Endodermal cell (in vitro differentiated cells): ENCODE measurements at regions not wholly inside any gene's neighbourhood (a gene's known extent, or its start where the extent isn't known, plus 50 kb on each side); places are given as distances from the start of the nearest gene placed in this dataset.

Experiments used
- DNase-seq: peaks from one replicate; pipeline ENCODE4 v3.0.0-alpha.2; 2017
- H3K27ac ChIP-seq: 2 replicates; pipeline ENCODE4 v1.5.1; 2013; ENCODE audit warnings: mild to moderate bottlenecking, low read depth, low read length, moderate library complexity
- H3K27me3 ChIP-seq: 2 replicates; pipeline ENCODE4 v1.6.1; 2013; ENCODE audit warnings: mild to moderate bottlenecking, low read length, moderate library complexity; ENCODE audit not compliant: insufficient read depth, control insufficient read depth, poor library complexity, severe bottlenecking
- H3K36me3 ChIP-seq: 2 replicates; pipeline ENCODE4 v1.7.0; 2013; ENCODE audit warnings: mild to moderate bottlenecking, low read length, moderate library complexity; ENCODE audit not compliant: control insufficient read depth, insufficient read depth
- H3K4me1 ChIP-seq: one replicate; pipeline ENCODE4 v1.7.0; 2013; ENCODE audit warnings: low read length; ENCODE audit not compliant: control insufficient read depth, insufficient read depth
- H3K4me3 ChIP-seq: 2 replicates; pipeline ENCODE4 v1.5.1; 2013; ENCODE audit warnings: mild to moderate bottlenecking, low read length, moderate library complexity
- H3K9ac ChIP-seq: 2 replicates; pipeline ENCODE4 v1.6.1; 2013; ENCODE audit warnings: mild to moderate bottlenecking, low read length, moderate library complexity; ENCODE audit not compliant: poor library complexity, severe bottlenecking; ENCODE audit errors: extremely low read depth
- H3K9me3 ChIP-seq: 2 replicates; pipeline ENCODE4 v1.6.1; 2013; ENCODE audit warnings: mild to moderate bottlenecking, low read length, moderate library complexity; ENCODE audit not compliant: control insufficient read depth
- H3K27ac Mint-ChIP-seq: 2 replicates; pipeline ENCODE4 v1.8.0; 2020; ENCODE audit warnings: mixed read lengths
- H3K27me3 Mint-ChIP-seq: 2 replicates; pipeline ENCODE4 v1.8.0; 2021; ENCODE audit warnings: mild to moderate bottlenecking, mixed read lengths; ENCODE audit not compliant: insufficient read depth
- H3K36me3 Mint-ChIP-seq: 2 replicates; pipeline ENCODE4 v1.8.0; 2020; ENCODE audit warnings: low read depth, mixed read lengths
- H3K4me1 Mint-ChIP-seq: 2 replicates; pipeline ENCODE4 v1.8.0; 2020; ENCODE audit warnings: mixed read lengths
- H3K4me3 Mint-ChIP-seq: 2 replicates; pipeline ENCODE4 v1.8.0; 2020; ENCODE audit warnings: mild to moderate bottlenecking, moderate library complexity, mixed read lengths
- H3K9me3 Mint-ChIP-seq: 2 replicates; pipeline ENCODE4 v1.8.0; 2020; ENCODE audit warnings: mild to moderate bottlenecking, mixed read lengths
- WGBS, 2 experiments: methylation state at CpG; one replicate each; pipeline versions ENCODE4 v1.1.5 to v1.1.7; 2013; ENCODE audit warnings: missing lambda C conversion rate in 2 of 2, mixed read lengths in 1 of 2; ENCODE audit not compliant: insufficient coverage in 1 of 2, insufficient read length in 1 of 2; 5-methylcytosine and 5-hydroxymethylcytosine counted together
- TF ChIP-seq, protein P1 (sequence below): fragments of 200-600 bp; sonication (generic); conservative IDR thresholded peaks from 2 replicates; pipeline ENCODE4 v1.5.0; 2021; ENCODE audit warnings: antibody characterized with exemption, mild to moderate bottlenecking

DNA sequence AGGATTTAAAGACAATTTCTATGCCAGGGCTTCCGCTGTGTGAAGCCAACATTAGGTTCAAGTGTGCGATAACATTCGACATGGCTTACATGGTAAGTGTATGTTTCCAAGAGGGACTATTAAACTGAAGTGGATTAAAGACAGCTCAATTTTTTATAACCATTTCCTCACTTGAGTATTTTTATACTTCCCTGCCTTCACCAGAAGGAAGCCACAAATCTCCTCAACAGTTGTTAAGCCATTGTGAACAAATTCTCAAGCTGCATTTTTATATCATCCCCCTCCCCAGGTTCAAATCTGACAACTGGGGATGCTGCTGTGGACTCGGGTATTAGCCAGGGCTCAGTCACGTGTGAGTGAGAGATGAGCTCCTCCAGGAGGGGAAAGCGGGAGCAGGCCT is 116.3 kb downstream of the RHOU start:
- TF ChIP-seq, protein P1, sequence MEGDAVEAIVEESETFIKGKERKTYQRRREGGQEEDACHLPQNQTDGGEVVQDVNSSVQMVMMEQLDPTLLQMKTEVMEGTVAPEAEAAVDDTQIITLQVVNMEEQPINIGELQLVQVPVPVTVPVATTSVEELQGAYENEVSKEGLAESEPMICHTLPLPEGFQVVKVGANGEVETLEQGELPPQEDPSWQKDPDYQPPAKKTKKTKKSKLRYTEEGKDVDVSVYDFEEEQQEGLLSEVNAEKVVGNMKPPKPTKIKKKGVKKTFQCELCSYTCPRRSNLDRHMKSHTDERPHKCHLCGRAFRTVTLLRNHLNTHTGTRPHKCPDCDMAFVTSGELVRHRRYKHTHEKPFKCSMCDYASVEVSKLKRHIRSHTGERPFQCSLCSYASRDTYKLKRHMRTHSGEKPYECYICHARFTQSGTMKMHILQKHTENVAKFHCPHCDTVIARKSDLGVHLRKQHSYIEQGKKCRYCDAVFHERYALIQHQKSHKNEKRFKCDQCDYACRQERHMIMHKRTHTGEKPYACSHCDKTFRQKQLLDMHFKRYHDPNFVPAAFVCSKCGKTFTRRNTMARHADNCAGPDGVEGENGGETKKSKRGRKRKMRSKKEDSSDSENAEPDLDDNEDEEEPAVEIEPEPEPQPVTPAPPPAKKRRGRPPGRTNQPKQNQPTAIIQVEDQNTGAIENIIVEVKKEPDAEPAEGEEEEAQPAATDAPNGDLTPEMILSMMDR, result no peak
- Histone ChIP-seq H3K9me3 (peaks cover 24% of the 10 kb centered on the region), H3K27me3 (no peaks in the 10 kb centered on the region), H3K36me3 (no peaks in the 10 kb centered on the region), H3K4me1 (peaks cover 8% of the 10 kb centered on the region), H3K27ac (no peak overlapping the region), H3K9ac (no peak overlapping the region), H3K4me3 (no peak overlapping the region)
- H3K36me3 Mint-ChIP-seq, result no peaks in the 10 kb centered on the region
- H3K4me1 Mint-ChIP-seq, result peaks cover 43% of the 10 kb centered on the region
- 96 to 100% methylated on average over 2 to 5 of the region's 6 CpGs for WGBS, 2 experiments
- peaks cover 22% of the 10 kb centered on the region for H3K9me3 Mint-ChIP-seq
- no peak overlapping the region for H3K27ac Mint-ChIP-seq
- no peak for DNase-seq
- H3K4me3 Mint-ChIP-seq, result no peak overlapping the region
- no peaks in the 10 kb centered on the region for H3K27me3 Mint-ChIP-seq

DNA sequence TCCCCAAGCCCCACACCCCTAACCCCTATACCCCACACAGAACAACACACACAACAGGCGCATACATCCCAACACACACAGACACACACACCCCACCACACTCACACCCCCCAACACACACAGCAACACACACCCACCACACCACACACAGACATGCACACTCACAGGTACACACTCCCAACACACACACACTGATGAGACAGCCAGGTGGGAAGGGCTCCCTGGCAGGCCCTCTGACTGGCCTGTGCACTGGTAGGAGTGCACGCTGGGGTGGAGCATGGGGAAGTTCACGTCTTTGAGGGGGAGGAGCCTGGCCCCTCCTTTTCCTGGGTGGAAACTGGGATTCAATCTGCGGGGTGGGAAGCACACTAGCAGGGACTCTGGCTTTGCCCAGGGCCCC is 116.7 kb downstream of the RHOU start:
- Mint-ChIP-seq H3K9me3 (peaks cover 22% of the 10 kb centered on the region), H3K36me3 (no peaks in the 10 kb centered on the region), H3K4me3 (no peak overlapping the region), H3K27me3 (no peaks in the 10 kb centered on the region), H3K4me1 (peaks cover 42% of the 10 kb centered on the region), H3K27ac (no peak overlapping the region)
- Histone ChIP-seq H3K27me3 (no peaks in the 10 kb centered on the region), H3K9me3 (peaks cover 24% of the 10 kb centered on the region), H3K36me3 (no peaks in the 10 kb centered on the region), H3K27ac (no peak overlapping the region), H3K4me3 (no peak overlapping the region), H3K4me1 (peaks cover 8% of the 10 kb centered on the region), H3K9ac (no peak overlapping the region)
- TF ChIP-seq, protein P1, result no peak
- WGBS, 2 experiments, result 81 to 90% methylated on average over 3 to 4 of the region's 4 CpGs
- DNase-seq, result no peak

GRCh38 chr1:228852511-228853088 is 117.3 kb downstream of the RHOU start:
- Histone ChIP-seq H3K9me3 (peaks cover 24% of the 10 kb centered on the region), H3K4me3 (no peak overlapping the region), H3K36me3 (no peaks in the 10 kb centered on the region), H3K4me1 (peaks cover 8% of the 10 kb centered on the region), H3K27me3 (no peaks in the 10 kb centered on the region), H3K9ac (no peak overlapping the region), H3K27ac (no peak overlapping the region)
- WGBS, 2 experiments, result 80 to 95% methylated on average over 1 to 3 of the region's 3 CpGs
- H3K4me1 Mint-ChIP-seq, result peaks cover 40% of the 10 kb centered on the region
- no peaks in the 10 kb centered on the region for H3K36me3 Mint-ChIP-seq
- H3K9me3 Mint-ChIP-seq, result peaks cover 22% of the 10 kb centered on the region
- no peak overlapping the region for H3K27ac Mint-ChIP-seq
- no peak for DNase-seq
- no peak overlapping the region for H3K4me3 Mint-ChIP-seq
- no peaks in the 10 kb centered on the region for H3K27me3 Mint-ChIP-seq
- TF ChIP-seq, protein P1, result no peak
